ENCODE measurements at regions not wholly inside any gene's neighbourhood (a gene's known extent, or its start where the extent isn't known, plus 50 kb on each side); places are given as distances from the start of the nearest gene placed in this dataset.

GRCh38 chr5:25027526-25027925 is 382.7 kb upstream of the CDH10 start:
- Histone ChIP-seq H3K9ac (no peak overlapping the region), H3K79me2 (ENCODE audit: insufficient read depth) (no peaks in the 10 kb centered on the region), H3K27ac (ENCODE audit: low read depth in 2 of 2, low read length in 1 of 2) (no peak overlapping the region), H3K27me3 (ENCODE audit: insufficient read depth) (no peaks in the 10 kb centered on the region), H3K36me3 (replicated peaks in 1 of 2; ENCODE audit: control insufficient read depth in 1 of 2, insufficient read depth in 2 of 2, low read length in 1 of 2) (no peaks in the 10 kb centered on the region), H3K4me3 (ENCODE audit: low read depth in 2 of 2, low read length in 1 of 2) (no peak overlapping the region), H3K9me3 (no peaks in the 10 kb centered on the region), H3K9me2 (no peaks in the 10 kb centered on the region), H3K4me1 (ENCODE audit: control insufficient read depth in 1 of 2, insufficient read depth in 2 of 2, low read depth in 1 of 2, low read length in 1 of 2) (no peaks in the 10 kb centered on the region), H3F3A (replicated peaks; ENCODE audit: insufficient read depth) (no peaks in the 10 kb centered on the region), H2AFZ (ENCODE audit: low read depth) (no peak overlapping the region), H3K4me2 (no peak overlapping the region), H4K20me1 (ENCODE audit: insufficient read depth) (no peaks in the 10 kb centered on the region)
- CTCF ChIA-PET = no interaction called here
- no peak for DNase-seq
- POLR2A ChIA-PET = no interaction called here
- no peak for TF ChIP-seq REST (IDR thresholded peaks at IDR 0.05; ENCODE audit: low read depth, low read length)
- no peak for TF ChIP-seq TAF1 (IDR thresholded peaks at IDR 0.05; ENCODE audit: borderline replicate concordance, low read depth, low read length)
- no peak for TF ChIP-seq FOXJ3 (CRISPR knock-in tag; IDR thresholded peaks at IDR 0.05)
- TF ChIP-seq SIN3A (IDR thresholded peaks at IDR 0.05; ENCODE audit: borderline replicate concordance, low read depth, low read length) = no peak
- no peak for TF ChIP-seq RCOR1 (IDR thresholded peaks at IDR 0.05; ENCODE audit: low read length)
- no peak for TF ChIP-seq ELF1 (IDR thresholded peaks at IDR 0.05)
- TF ChIP-seq YY1 (IDR thresholded peaks at IDR 0.05; ENCODE audit: low read depth) = no peak
- 4% methylated on average over 1 of the region's 1 CpG for WGBS (ENCODE audit: low lambda C conversion rate)

GRCh38 chr5:25027061-25027460 is 382.3 kb upstream of the CDH10 start:
- no peak for TF ChIP-seq USF1 (IDR thresholded peaks at IDR 0.05; ENCODE audit: borderline replicate concordance, low read depth)
- no peak for TF ChIP-seq IRF3 (IDR thresholded peaks at IDR 0.05; ENCODE audit: low read depth, low read length)
- no peak for TF ChIP-seq MAX (IDR thresholded peaks at IDR 0.05; ENCODE audit: low read depth)
- no peak for TF ChIP-seq TEAD4 (IDR thresholded peaks at IDR 0.05; ENCODE audit: borderline replicate concordance, insufficient read depth)
- no peak for TF ChIP-seq FOSL2 (IDR thresholded peaks at IDR 0.05; ENCODE audit: borderline replicate concordance, low read depth)
- no peak for TF ChIP-seq MEF2A (IDR thresholded peaks at IDR 0.05; ENCODE audit: borderline replicate concordance, low read depth)
- no peak for TF ChIP-seq CHD2 (IDR thresholded peaks at IDR 0.05; ENCODE audit: low read length, partially characterized antibody)
- TF ChIP-seq TCF12 (IDR thresholded peaks at IDR 0.05) = no peak
- no peak for TF ChIP-seq TAF1 (IDR thresholded peaks at IDR 0.05; ENCODE audit: borderline replicate concordance, low read depth, low read length)
- no peak for TF ChIP-seq RCOR1 (IDR thresholded peaks at IDR 0.05; ENCODE audit: low read length)
- no peak for TF ChIP-seq YY1 (IDR thresholded peaks at IDR 0.05; ENCODE audit: low read depth)
- POLR2A ChIA-PET = no interaction called here
- no peak overlapping the region for H3K4me3 ChIP-seq (ENCODE audit: low read depth in 2 of 2, low read length in 1 of 2)
- no peaks in the 10 kb centered on the region for H4K20me1 ChIP-seq (ENCODE audit: insufficient read depth)
- no peaks in the 10 kb centered on the region for H3F3A ChIP-seq (replicated peaks; ENCODE audit: insufficient read depth)
- no peaks in the 10 kb centered on the region for H3K79me2 ChIP-seq (ENCODE audit: insufficient read depth)
- no peak overlapping the region for H2AFZ ChIP-seq (ENCODE audit: low read depth)
- no peak for DNase-seq
- no peak overlapping the region for H3K4me2 ChIP-seq
- no peaks in the 10 kb centered on the region for H3K36me3 ChIP-seq (replicated peaks in 1 of 2; ENCODE audit: control insufficient read depth in 1 of 2, insufficient read depth in 2 of 2, low read length in 1 of 2)
- no peak overlapping the region for H3K9ac ChIP-seq
- CTCF ChIA-PET = no interaction called here
- H3K4me1 ChIP-seq (ENCODE audit: control insufficient read depth in 1 of 2, insufficient read depth in 2 of 2, low read depth in 1 of 2, low read length in 1 of 2) = no peaks in the 10 kb centered on the region
- no peaks in the 10 kb centered on the region for H3K9me2 ChIP-seq
- WGBS (ENCODE audit: low lambda C conversion rate) = 4% methylated on average over 2 of the region's 2 CpGs
- no peaks in the 10 kb centered on the region for H3K27me3 ChIP-seq (ENCODE audit: insufficient read depth)
- no peaks in the 10 kb centered on the region for H3K9me3 ChIP-seq
- no peak overlapping the region for H3K27ac ChIP-seq (ENCODE audit: low read depth in 2 of 2, low read length in 1 of 2)

All from SK-N-SH (cell line).